Hematopoietic multipotent progenitor cell treated with erythropoietin and hydrocortisone succinate and interleukin-3 and kit ligand, for 8 days (in vitro differentiated cells): ENCODE measurements at regions not wholly inside any gene's neighbourhood (a gene's known extent, or its start where the extent isn't known, plus 50 kb on each side); places are given as distances from the start of the nearest gene placed in this dataset.

ENCODE experiments used
- DNase-seq: peaks from one replicate; pipeline ENCODE4 v3.0.0-alpha.2; 2015

- DNase-seq, result no peak
These were observed 306.3 kb upstream of the ESRRG start for GRCh38 chr1:217029281-217030157.

- DNase-seq, result no peak
These were observed 304.3 kb upstream of the ESRRG start for GRCh38 chr1:217027403-217028080.

GRCh38 chr1:217026531-217026930, 303.3 kb upstream of the ESRRG start:
- no peak for DNase-seq

GRCh38 chr1:217025381-217025780, 302.2 kb upstream of the ESRRG start:
- DNase-seq, result no peak

- DNase-seq, result no peak
These were observed 301.7 kb upstream of the ESRRG start for GRCh38 chr1:217024911-217025310.

GRCh38 chr1:217021956-217022355, 298.7 kb upstream of the ESRRG start:
- DNase-seq, result no peak

- no peak for DNase-seq
These were observed 298.2 kb upstream of the ESRRG start for GRCh38 chr1:217021400-217021799.

GRCh38 chr1:217019475-217019874, 296.2 kb upstream of the ESRRG start:
- no peak for DNase-seq

GRCh38 chr1:217018648-217019047, 295.4 kb upstream of the ESRRG start:
- DNase-seq, result no peak

GRCh38 chr1:217017165-217017564, 293.9 kb upstream of the ESRRG start:
- DNase-seq, result no peak

- no peak for DNase-seq
These were observed 290.8 kb upstream of the ESRRG start for GRCh38 chr1:217014066-217014465.

- no peak for DNase-seq
These were observed 289.4 kb upstream of the ESRRG start for GRCh38 chr1:217012659-217013058.

- DNase-seq, result no peak
These were observed 287.9 kb upstream of the ESRRG start for GRCh38 chr1:217011097-217011496.

GRCh38 chr1:217010253-217010652, 287.0 kb upstream of the ESRRG start:
- DNase-seq, result no peak

GRCh38 chr1:217009376-217009775, 286.1 kb upstream of the ESRRG start:
- DNase-seq, result no peak

- DNase-seq, result no peak
These were observed 281.7 kb upstream of the ESRRG start for GRCh38 chr1:217004776-217005436.

- no peak for DNase-seq
These were observed 280.1 kb upstream of the ESRRG start for GRCh38 chr1:217003355-217003754.

GRCh38 chr1:216997831-216998230, 274.6 kb upstream of the ESRRG start:
- DNase-seq, result no peak

GRCh38 chr1:216997069-216997468, 273.8 kb upstream of the ESRRG start:
- DNase-seq, result no peak

- DNase-seq, result no peak
These were observed 261.3 kb upstream of the ESRRG start for GRCh38 chr1:216984536-216984935.

- no peak for DNase-seq
These were observed 260.6 kb upstream of the ESRRG start for GRCh38 chr1:216983823-216984222.

- no peak for DNase-seq
These were observed 238.3 kb upstream of the ESRRG start for GRCh38 chr1:216961516-216961915.

- no peak for DNase-seq
These were observed 237.5 kb upstream of the ESRRG start for GRCh38 chr1:216960716-216961115.

- DNase-seq, result no peak
These were observed 235.3 kb upstream of the ESRRG start for GRCh38 chr1:216958569-216958968.
